Tibial nerve (tissue), 3 donors: ENCODE measurements at regions not wholly inside any gene's neighbourhood (a gene's known extent, or its start where the extent isn't known, plus 50 kb on each side); places are given as distances from the start of the nearest gene placed in this dataset.

Experiments
- CTCF ChIP-seq, 5 experiments: fragments of 200-600 bp in 3 of 5; fragments of 450-650 bp in 2 of 5; sonication (generic) in 3 of 5; IDR thresholded peaks; one replicate each; pipeline ENCODE4 v1.5.1; 2016 to 2019; ENCODE audit warnings: antibody characterized with exemption in 5 of 5, mild to moderate bottlenecking in 3 of 5, moderate library complexity in 2 of 5
- POLR2A ChIP-seq, 2 donors: fragments of 450-650 bp; IDR thresholded peaks; one replicate each; pipeline ENCODE4 v1.6.1; 2017; ENCODE audit warnings: antibody characterized with exemption in 2 of 2, mild to moderate bottlenecking in 2 of 2, moderate library complexity in 2 of 2

GRCh38 chr3:67290438-67290837 lies 292.3 kb downstream of the KBTBD8 start:
- TF ChIP-seq CTCF (IDR thresholded peaks at IDR 0.05) = no peak
- TF ChIP-seq POLR2A (IDR thresholded peaks at IDR 0.05) = no peak
